GM12873 (cell line): ENCODE measurements at regions not wholly inside any gene's neighbourhood (a gene's known extent, or its start where the extent isn't known, plus 50 kb on each side); places are given as distances from the start of the nearest gene placed in this dataset.
A peak's percentile ranks its signal among the peaks of the same experiment; 100 is the strongest.

Source experiments
- CTCF ChIP-seq: IDR thresholded peaks from 2 replicates; pipeline ENCODE4 v1.5.1; 2012; ENCODE audit warnings: low read depth, mild to moderate bottlenecking, moderate library complexity, low read length, control low read depth; ENCODE audit not compliant: insufficient read depth; ENCODE audit errors: missing control alignments

GRCh38 chr4:3877868-3878267, 111.7 kb downstream of the ADRA2C start:
- no peak for TF ChIP-seq CTCF

- no peak for TF ChIP-seq CTCF
Measured at GRCh38 chr4:3878678-3879077, 112.5 kb downstream of the ADRA2C start.

GRCh38 chr4:3879681-3880614, 113.8 kb downstream of the ADRA2C start:
- no peak for TF ChIP-seq CTCF

GRCh38 chr4:3880615-3881120, 114.5 kb downstream of the ADRA2C start:
- TF ChIP-seq CTCF, result peak; percentile 60

GRCh38 chr4:3893590-3893989, 127.4 kb downstream of the ADRA2C start:
- peak; percentile 34 for TF ChIP-seq CTCF

- TF ChIP-seq CTCF, result no peak
Measured at GRCh38 chr4:3896441-3896840, 130.3 kb downstream of the ADRA2C start.

GRCh38 chr4:3898098-3898497, 131.9 kb downstream of the ADRA2C start:
- TF ChIP-seq CTCF, result no peak
